WTC11 (cell line): ENCODE measurements at regions not wholly inside any gene's neighbourhood (a gene's known extent, or its start where the extent isn't known, plus 50 kb on each side); places are given as distances from the start of the nearest gene placed in this dataset.

ENCODE experiments used
- ATAC-seq: fragments of 200-7000 bp; cut with Tn5 transposase; 2 replicates; pipeline ENCODE4 v1.10.0; 2021; ENCODE audit warnings: mild to moderate bottlenecking, moderate library complexity
- CTCF ChIA-PET: fragments of 300-600 bp; sonication (Branson Sonifier 250); formaldehyde crosslinking; loops from one replicate; lab custom pipeline; 2021; ENCODE audit warnings: antibody characterized with exemption; lab: Charles Lee
- POLR2A ChIA-PET: fragments of 350-600 bp; sonication (Branson Sonifier 250); formaldehyde crosslinking; loops from one replicate; lab custom pipeline; 2021; ENCODE audit warnings: antibody characterized with exemption; lab: Charles Lee
- DNase-seq: peaks from one replicate; pipeline ENCODE4 v3.0.0; 2021; ENCODE audit warnings: low spot score
- H3K27ac Mint-ChIP-seq: 2 replicates; pipeline ENCODE4 v1.8.0; 2021; ENCODE audit warnings: mixed read lengths
- H3K27me3 Mint-ChIP-seq: 2 replicates; pipeline ENCODE4 v1.8.0; 2021; ENCODE audit warnings: low read depth, mild to moderate bottlenecking, moderate library complexity, mixed read lengths
- H3K36me3 Mint-ChIP-seq: 2 replicates; pipeline ENCODE4 v1.8.0; 2021; ENCODE audit warnings: mixed read lengths
- H3K4me1 Mint-ChIP-seq: 2 replicates; pipeline ENCODE4 v1.8.0; 2022; ENCODE audit warnings: mixed read lengths
- H3K4me3 Mint-ChIP-seq: 2 replicates; pipeline ENCODE4 v1.8.0; 2021; ENCODE audit warnings: mild to moderate bottlenecking, moderate library complexity, mixed read lengths
- H3K9me3 Mint-ChIP-seq: 2 replicates; pipeline ENCODE4 v1.8.0; 2021; ENCODE audit warnings: mixed read lengths
- AR ChIP-seq: fragments of 250-450 bp; sonication (Bioruptor Pico); IDR thresholded peaks from 2 replicates; pipeline ENCODE4 v1.9.0; 2021; ENCODE audit warnings: mild to moderate bottlenecking
- ESRRA ChIP-seq: sonication (generic); formaldehyde crosslinking; IDR thresholded peaks from 2 replicates; pipeline ENCODE4 v1.8.1; 2022; ENCODE audit warnings: mild to moderate bottlenecking, missing genetic modification reagents, borderline replicate concordance
- FOXP1 ChIP-seq: sonication (generic); formaldehyde crosslinking; IDR thresholded peaks from 2 replicates; pipeline ENCODE4 v1.8.0; 2022; ENCODE audit warnings: missing genetic modification reagents, mild to moderate bottlenecking, moderate library complexity, borderline replicate concordance
- GTF2I ChIP-seq: fragments of 250-450 bp; sonication (Bioruptor Pico); conservative IDR thresholded peaks from 2 replicates; pipeline ENCODE4 v1.4.0; 2021; ENCODE audit warnings: mild to moderate bottlenecking
- HMGA2 ChIP-seq: fragments of 250-450 bp; sonication (Bioruptor Pico); IDR thresholded peaks from 2 replicates; pipeline ENCODE4 v1.4.0; 2021; ENCODE audit warnings: mild to moderate bottlenecking, moderate library complexity
- HMGXB4 ChIP-seq: sonication (generic); formaldehyde crosslinking; IDR thresholded peaks from 2 replicates; pipeline ENCODE4 v1.8.1; 2023; ENCODE audit warnings: mild to moderate bottlenecking, moderate library complexity, missing genetic modification reagents
- JUN ChIP-seq: sonication (generic); formaldehyde crosslinking; IDR thresholded peaks from 2 replicates; pipeline ENCODE4 v1.8.0; 2023; ENCODE audit warnings: mild to moderate bottlenecking, missing genetic modification reagents
- MXD4 ChIP-seq: fragments of 250-450 bp; sonication (Bioruptor Pico); IDR thresholded peaks from 2 replicates; pipeline ENCODE4 v1.8.0; 2021; ENCODE audit warnings: mild to moderate bottlenecking, moderate library complexity, borderline replicate concordance
- NFE2L1 ChIP-seq: sonication (generic); formaldehyde crosslinking; IDR thresholded peaks from 2 replicates; pipeline ENCODE4 v1.8.1; 2023; ENCODE audit warnings: missing genetic modification reagents
- NR1H2 ChIP-seq: sonication (generic); formaldehyde crosslinking; IDR thresholded peaks from 2 replicates; pipeline ENCODE4 v1.9.0; 2021; ENCODE audit warnings: mild to moderate bottlenecking, moderate library complexity, missing genetic modification reagents
- PREB ChIP-seq: sonication (generic); formaldehyde crosslinking; IDR thresholded peaks from 2 replicates; pipeline ENCODE4 v1.8.1; 2022; ENCODE audit warnings: mild to moderate bottlenecking, missing genetic modification reagents, moderate library complexity, borderline replicate concordance
- PRRX2 ChIP-seq: fragments of 250-450 bp; sonication (Bioruptor Pico); IDR thresholded peaks from 2 replicates; pipeline ENCODE4 v1.8.0; 2021; ENCODE audit warnings: mild to moderate bottlenecking
- RORB ChIP-seq: fragments of 250-450 bp; sonication (Bioruptor Pico); IDR thresholded peaks from 2 replicates; pipeline ENCODE4 v1.9.0; 2021; ENCODE audit warnings: mild to moderate bottlenecking
- SMAD3 ChIP-seq: sonication (generic); formaldehyde crosslinking; IDR thresholded peaks from 2 replicates; pipeline ENCODE4 v1.8.0; 2022; ENCODE audit warnings: missing genetic modification reagents, mild to moderate bottlenecking, borderline replicate concordance
- TEAD4 ChIP-seq: sonication (generic); formaldehyde crosslinking; IDR thresholded peaks from 2 replicates; pipeline ENCODE4 v1.8.0; 2022; ENCODE audit warnings: mild to moderate bottlenecking, missing genetic modification reagents
- TP53 ChIP-seq: sonication (generic); formaldehyde crosslinking; IDR thresholded peaks from 2 replicates; pipeline ENCODE4 v1.8.1; 2023; ENCODE audit warnings: mild to moderate bottlenecking, missing genetic modification reagents
- USF1 ChIP-seq: sonication (generic); formaldehyde crosslinking; IDR thresholded peaks from 2 replicates; pipeline ENCODE4 v1.8.0; 2022; ENCODE audit warnings: mild to moderate bottlenecking, missing genetic modification reagents
- ZBTB21 ChIP-seq: sonication (generic); formaldehyde crosslinking; IDR thresholded peaks from 2 replicates; pipeline ENCODE4 v1.8.1; 2023; ENCODE audit warnings: mild to moderate bottlenecking, missing genetic modification reagents, borderline replicate concordance
- ZMAT4 ChIP-seq: fragments of 250-450 bp; sonication (Bioruptor Pico); IDR thresholded peaks from 2 replicates; pipeline ENCODE4 v1.9.0; 2021; ENCODE audit warnings: mild to moderate bottlenecking
- ZNF232 ChIP-seq: sonication (generic); formaldehyde crosslinking; IDR thresholded peaks from 2 replicates; pipeline ENCODE4 v1.8.0; 2022; ENCODE audit warnings: mild to moderate bottlenecking, missing genetic modification reagents
- ZNF263 ChIP-seq: sonication (generic); formaldehyde crosslinking; IDR thresholded peaks from 2 replicates; pipeline ENCODE4 v1.8.1; 2022; ENCODE audit warnings: low read depth, mild to moderate bottlenecking, moderate library complexity, missing genetic modification reagents
- ZNF317 ChIP-seq: sonication (generic); formaldehyde crosslinking; IDR thresholded peaks from 2 replicates; pipeline ENCODE4 v1.8.1; 2023; ENCODE audit warnings: low read depth, mild to moderate bottlenecking, moderate library complexity, missing genetic modification reagents, borderline replicate concordance
- ZNF425 ChIP-seq: fragments of 250-450 bp; sonication (Bioruptor Pico); conservative IDR thresholded peaks from 2 replicates; pipeline ENCODE4 v1.9.0; 2021; ENCODE audit warnings: mild to moderate bottlenecking

- TF ChIP-seq PREB (CRISPR knock-in tag) (no peak), ESRRA (no peak), ZBTB21 (CRISPR knock-in tag) (no peak), NFE2L1 (CRISPR knock-in tag) (no peak), ZMAT4 (CRISPR knock-in tag) (no peak), RORB (CRISPR knock-in tag) (no peak), USF1 (no peak), PRRX2 (CRISPR knock-in tag) (no peak)
These were observed 204.8 kb upstream of the CCDC54 start (continued) for GRCh38 chr3:107172411-107172810.

- Mint-ChIP-seq H3K36me3 (no peaks in the 10 kb centered on the region), H3K4me1 (no peaks in the 10 kb centered on the region), H3K27ac (no peak overlapping the region), H3K27me3 (no peaks in the 10 kb centered on the region), H3K4me3 (no peak overlapping the region), H3K9me3 (peaks cover 4% of the 10 kb centered on the region; the same call in 1 of the 2 replicates)
- ChIA-PET CTCF (no interaction called here), POLR2A (no interaction called here)
- DNase-seq (no peak), ATAC-seq (peak; percentile 26; the same call in 1 of the 2 replicates)
- TF ChIP-seq PREB (CRISPR knock-in tag): no peak
- TF ChIP-seq MXD4 (CRISPR knock-in tag): no peak
- TF ChIP-seq HMGA2 (CRISPR knock-in tag): no peak
- TF ChIP-seq ZNF263 (CRISPR knock-in tag): no peak
- TF ChIP-seq ZNF317 (CRISPR knock-in tag): no peak
- TF ChIP-seq AR (CRISPR knock-in tag): no peak
These were observed 192.9 kb upstream of the CCDC54 start for GRCh38 chr3:107184375-107184774.

GRCh38 chr3:107188262-107188661 is 189.0 kb upstream of the CCDC54 start:
- CTCF ChIA-PET: no interaction called here
- H3K27me3 Mint-ChIP-seq: no peaks in the 10 kb centered on the region
- no peak for TF ChIP-seq SMAD3
- TF ChIP-seq USF1: no peak
- TF ChIP-seq TEAD4 (CRISPR knock-in tag): no peak
- TF ChIP-seq ZMAT4 (CRISPR knock-in tag): no peak
- no peak for TF ChIP-seq FOXP1 (CRISPR knock-in tag)
- TF ChIP-seq JUN (CRISPR knock-in tag): no peak
- TF ChIP-seq NR1H2 (CRISPR knock-in tag): no peak
- TF ChIP-seq GTF2I (CRISPR knock-in tag): no peak
- no peak for TF ChIP-seq TP53 (CRISPR knock-in tag)
- no peak for TF ChIP-seq ZNF232 (CRISPR knock-in tag)
- no peak for TF ChIP-seq HMGXB4 (CRISPR knock-in tag)
- TF ChIP-seq ZNF425: no peak

More at GRCh38 chr3:107188262-107188661, 189.0 kb upstream of the CCDC54 start:
- POLR2A ChIA-PET: no interaction called here
- DNase-seq (no peak), ATAC-seq (no peak)
- H3K4me1 Mint-ChIP-seq: no peaks in the 10 kb centered on the region
- H3K9me3 Mint-ChIP-seq: no peaks in the 10 kb centered on the region
- no peak overlapping the region for H3K4me3 Mint-ChIP-seq
- H3K27ac Mint-ChIP-seq: no peak overlapping the region
- no peaks in the 10 kb centered on the region for H3K36me3 Mint-ChIP-seq
